ENCODE measurements at regions not wholly inside any gene's neighbourhood (a gene's known extent, or its start where the extent isn't known, plus 50 kb on each side); places are given as distances from the start of the nearest gene placed in this dataset.

GRCh38 chr1:213572912-213573647 lies 414.7 kb upstream of the PROX1 start:
- Histone ChIP-seq H2BK15ac (ENCODE audit: low read depth, low read length) (no peak overlapping the region), H3K4me1 (ENCODE audit: control insufficient read depth, insufficient read depth, low read length) (no peaks in the 10 kb centered on the region), H2BK20ac (ENCODE audit: low read depth, low read length) (no peak overlapping the region), H3K79me1 (ENCODE audit: low read depth in 1 of 2, low read length in 2 of 2) (no peaks in the 10 kb centered on the region), H2BK5ac (ENCODE audit: low read depth, low read length, poor library complexity, severe bottlenecking) (no peak overlapping the region), H3K56ac (ENCODE audit: extremely low read depth, insufficient read depth, low read length) (no peak overlapping the region), H2AK5ac (ENCODE audit: low read depth, low read length) (no peak overlapping the region), H4K8ac (ENCODE audit: low read depth in 2 of 2, low read length in 2 of 2) (no peak overlapping the region), H3K9me1 (ENCODE audit: insufficient read depth, low read length) (no peaks in the 10 kb centered on the region), H3K27me3 (ENCODE audit: control insufficient read depth, insufficient read depth, low read length) (no peaks in the 10 kb centered on the region), H3K9me3 (ENCODE audit: control insufficient read depth, insufficient read depth, low read length) (peaks cover 22% of the 10 kb centered on the region), H3K14ac (replicated peaks; ENCODE audit: low read depth, low read length) (no peak overlapping the region), H3K4me3 (ENCODE audit: insufficient read depth, low read depth, low read length) (no peak overlapping the region), H3K27ac (ENCODE audit: insufficient read depth, low read length) (no peak overlapping the region), H3K4ac (ENCODE audit: low read depth, low read length) (no peak overlapping the region), H3K23ac (ENCODE audit: low read depth, low read length) (no peak overlapping the region), H4K91ac (ENCODE audit: insufficient read depth, low read depth, low read length) (no peak overlapping the region), H4K5ac (ENCODE audit: low read depth, low read length) (no peak overlapping the region), H2BK120ac (ENCODE audit: low read depth, low read length) (no peak overlapping the region), H4K20me1 (ENCODE audit: insufficient read depth, low read length) (no peaks in the 10 kb centered on the region), H3K9ac (ENCODE audit: low read depth, low read length) (no peak overlapping the region), H3K36me3 (ENCODE audit: control insufficient read depth, insufficient read depth, low read length) (no peaks in the 10 kb centered on the region), H2AK9ac (replicated peaks; ENCODE audit: low read depth, low read length, poor library complexity) (no peak overlapping the region), H3K4me2 (ENCODE audit: low read depth, low read length) (no peak overlapping the region), H3K18ac (ENCODE audit: low read depth, low read length) (no peak overlapping the region), H2AFZ (replicated peaks; ENCODE audit: low read length, poor library complexity) (no peak overlapping the region)
- DNase-seq (no peak), ATAC-seq (ENCODE audit: low read depth) (no peak)
- POLR2A ChIA-PET (ENCODE audit: unreplicated experiment) = no interaction called here
- dilution Hi-C loops (cut with HindIII; ENCODE audit: low sequenced_read_pairs, unreplicated experiment) (no loop called here), intact Hi-C loops (cut with micrococcal nuclease) (no loop called here), in situ Hi-C loops (cut with MboI; ENCODE audit: low sequenced_read_pairs) (no loop called here)
- CTCF ChIA-PET = no interaction called here
- BruUV-seq (replicated peaks) = no TSS peak
- TF ChIP-seq RAD21 (IDR thresholded peaks at IDR 0.05; ENCODE audit: low read length) = no peak
- TF ChIP-seq USF2 (IDR thresholded peaks at IDR 0.05; ENCODE audit: low read depth, low read length) = no peak
- no peak for TF ChIP-seq RCOR1 (IDR thresholded peaks at IDR 0.05; ENCODE audit: insufficient replicate concordance, low read length)
- no peak for TF ChIP-seq FOS (IDR thresholded peaks at IDR 0.05; ENCODE audit: low read depth, low read length)
- TF ChIP-seq CTCF (conservative IDR thresholded peaks at IDR 0.05; ENCODE audit: low read depth, low read length) = no peak
- TF ChIP-seq SMC3 (IDR thresholded peaks at IDR 0.05; ENCODE audit: low read depth, low read length) = no peak
- TF ChIP-seq ELK1 (IDR thresholded peaks at IDR 0.05; ENCODE audit: borderline replicate concordance, low read depth, low read length) = no peak
- no peak for TF ChIP-seq NFE2L2 (IDR thresholded peaks at IDR 0.05; ENCODE audit: low read depth, low read length)
- no peak for TF ChIP-seq CEBPB (IDR thresholded peaks at IDR 0.05; ENCODE audit: low read depth, low read length)
- TF ChIP-seq MAZ (IDR thresholded peaks at IDR 0.05; ENCODE audit: borderline replicate concordance, low read depth, low read length) = no peak
- TF ChIP-seq MXI1 (IDR thresholded peaks at IDR 0.05; ENCODE audit: borderline replicate concordance, low read depth, low read length) = no peak
- TF ChIP-seq MAFK (IDR thresholded peaks at IDR 0.05; ENCODE audit: low read depth, low read length) = no peak
- TF ChIP-seq POLR2A (IDR thresholded peaks at IDR 0.05; ENCODE audit: low read depth, low read length) = no peak
- TF ChIP-seq RFX5 (IDR thresholded peaks at IDR 0.05; ENCODE audit: low read depth, low read length) = no peak
- 13% methylated on average over 1 of the region's 3 CpGs; no CpG with 5 or more reads in 1 of the 2 experiments for WGBS, 2 experiments (ENCODE audit: extremely low coverage in 2 of 2, insufficient read length in 1 of 2)

All from IMR-90 (cell line).